ENCODE measurements at regions not wholly inside any gene's neighbourhood (a gene's known extent, or its start where the extent isn't known, plus 50 kb on each side); places are given as distances from the start of the nearest gene placed in this dataset.

DNA sequence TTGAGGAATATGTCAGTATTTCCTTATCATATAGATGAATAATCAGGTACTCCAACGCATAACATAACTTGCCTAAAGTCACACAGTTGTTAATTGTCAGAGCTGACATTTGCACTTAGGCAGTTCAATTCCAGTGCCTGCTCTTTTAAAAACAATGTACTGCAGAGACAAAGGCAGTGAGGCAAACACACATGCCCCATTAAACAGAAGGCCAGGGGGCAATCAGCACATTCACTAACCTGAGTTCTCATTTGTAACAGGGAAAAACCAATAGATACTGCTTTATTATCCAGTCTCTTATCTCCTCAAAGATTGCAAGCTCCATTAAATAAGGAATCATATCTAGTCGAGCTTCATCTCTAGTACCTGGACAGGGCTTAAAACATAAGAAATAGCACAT is 1017.4 kb downstream of the SQOR start:
- TF ChIP-seq, protein P1, sequence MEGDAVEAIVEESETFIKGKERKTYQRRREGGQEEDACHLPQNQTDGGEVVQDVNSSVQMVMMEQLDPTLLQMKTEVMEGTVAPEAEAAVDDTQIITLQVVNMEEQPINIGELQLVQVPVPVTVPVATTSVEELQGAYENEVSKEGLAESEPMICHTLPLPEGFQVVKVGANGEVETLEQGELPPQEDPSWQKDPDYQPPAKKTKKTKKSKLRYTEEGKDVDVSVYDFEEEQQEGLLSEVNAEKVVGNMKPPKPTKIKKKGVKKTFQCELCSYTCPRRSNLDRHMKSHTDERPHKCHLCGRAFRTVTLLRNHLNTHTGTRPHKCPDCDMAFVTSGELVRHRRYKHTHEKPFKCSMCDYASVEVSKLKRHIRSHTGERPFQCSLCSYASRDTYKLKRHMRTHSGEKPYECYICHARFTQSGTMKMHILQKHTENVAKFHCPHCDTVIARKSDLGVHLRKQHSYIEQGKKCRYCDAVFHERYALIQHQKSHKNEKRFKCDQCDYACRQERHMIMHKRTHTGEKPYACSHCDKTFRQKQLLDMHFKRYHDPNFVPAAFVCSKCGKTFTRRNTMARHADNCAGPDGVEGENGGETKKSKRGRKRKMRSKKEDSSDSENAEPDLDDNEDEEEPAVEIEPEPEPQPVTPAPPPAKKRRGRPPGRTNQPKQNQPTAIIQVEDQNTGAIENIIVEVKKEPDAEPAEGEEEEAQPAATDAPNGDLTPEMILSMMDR (IDR thresholded peaks at IDR 0.05; ENCODE audit: low read depth, low read length, poor library complexity, severe bottlenecking): no peak
- TF ChIP-seq EZH2phosphoT487 (IDR thresholded peaks at IDR 0.05; ENCODE audit: borderline replicate concordance, low read length): no peak
